Activated T-cell treated with anti-CD3 and anti-CD28 coated beads for 4 hours (primary cell): ENCODE measurements at regions not wholly inside any gene's neighbourhood (a gene's known extent, or its start where the extent isn't known, plus 50 kb on each side); places are given as distances from the start of the nearest gene placed in this dataset.

Source experiments
- DNase-seq: peaks from one replicate; pipeline ENCODE4 v3.0.0-alpha.2; 2020

DNA sequence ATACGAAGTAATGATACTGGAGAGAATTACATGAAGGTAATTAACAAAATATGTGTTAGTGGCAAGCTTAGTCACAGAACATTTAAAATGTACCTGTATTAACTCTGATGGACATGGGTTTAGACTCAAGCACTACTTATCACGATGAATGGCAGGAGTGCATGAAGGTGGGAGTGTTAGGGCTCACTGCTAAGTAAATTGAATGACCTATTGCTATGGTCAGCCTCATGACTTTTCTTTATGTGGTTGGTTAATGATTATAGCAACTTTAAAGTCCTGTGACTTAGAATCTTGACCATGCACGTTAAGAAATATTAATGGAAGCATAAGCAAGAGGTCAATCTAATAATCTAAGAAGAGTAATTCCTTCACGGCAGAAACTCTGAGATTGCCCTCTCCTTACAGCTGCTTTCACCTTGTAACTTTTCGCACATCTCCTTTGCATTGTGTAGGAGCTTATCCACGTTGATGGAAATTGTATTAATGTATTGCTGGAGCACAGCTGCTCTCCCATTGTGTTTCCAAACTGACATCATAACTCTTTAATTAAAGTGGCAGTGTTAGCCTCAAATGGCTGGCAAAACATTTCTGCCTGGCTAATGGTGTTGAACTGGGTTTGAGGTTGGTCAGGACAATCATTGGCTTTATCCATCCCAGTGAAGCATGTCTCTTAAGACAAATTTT lies 114.5 kb downstream of the RXFP2 start:
- DNase-seq, result no peak

DNA sequence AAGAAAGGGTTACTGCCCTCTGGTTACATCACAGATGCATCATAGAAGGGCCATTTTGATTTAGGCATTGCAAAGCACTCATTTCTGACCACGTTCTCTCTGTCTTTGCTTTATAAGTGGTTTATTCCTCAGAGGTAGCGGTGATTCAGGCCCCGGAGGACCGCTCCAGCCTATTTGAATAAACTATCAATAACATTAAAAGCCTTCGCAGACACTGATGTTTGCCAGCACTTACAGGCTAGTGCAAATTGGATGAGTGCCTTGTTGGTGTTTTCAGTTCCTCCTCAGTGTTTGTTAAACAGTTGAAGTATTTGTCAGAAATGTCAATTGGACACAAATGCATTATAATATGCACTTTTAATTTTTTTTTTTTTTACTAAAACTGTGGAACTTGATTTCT lies 120.2 kb downstream of the RXFP2 start:
- DNase-seq, result no peak

DNA sequence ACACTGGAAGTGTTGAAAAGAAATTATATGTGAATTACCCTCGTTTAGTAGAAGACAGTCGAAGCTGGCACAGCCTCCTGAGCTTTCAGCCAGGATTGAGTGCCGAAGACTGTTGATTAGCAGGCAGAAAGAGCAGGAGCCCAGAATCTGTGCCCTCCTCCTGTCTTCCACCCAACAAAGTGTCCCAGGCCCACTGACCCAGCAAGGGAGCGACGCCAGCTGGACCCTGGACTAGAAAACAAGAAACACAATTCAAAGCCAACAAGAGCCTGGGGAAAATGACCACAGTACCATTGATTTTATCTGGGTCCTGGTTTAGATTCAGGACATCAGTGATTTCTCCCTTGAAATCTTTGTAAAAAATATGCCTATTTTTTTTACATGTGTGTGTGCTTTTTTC lies 120.7 kb downstream of the RXFP2 start:
- DNase-seq, result no peak

DNA sequence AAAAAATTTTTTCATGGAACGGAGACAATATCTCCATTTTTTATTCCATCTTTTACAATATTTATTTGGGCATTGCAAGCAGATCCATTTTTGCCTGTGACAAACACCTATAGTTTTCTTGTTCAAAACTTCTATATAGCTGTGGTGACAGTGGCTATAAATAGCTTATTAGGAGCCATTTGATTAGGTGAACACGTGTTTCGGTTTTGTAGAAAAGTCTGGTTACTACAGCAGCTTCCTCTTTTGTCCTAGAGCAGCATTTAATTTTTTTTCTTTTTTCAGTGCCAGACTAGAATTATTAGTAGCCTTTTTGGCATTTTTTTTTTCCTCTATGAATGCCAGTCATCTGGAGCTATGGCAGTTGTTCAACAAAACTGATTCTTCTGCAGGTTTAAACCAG lies 123.5 kb downstream of the RXFP2 start:
- no peak for DNase-seq

DNA sequence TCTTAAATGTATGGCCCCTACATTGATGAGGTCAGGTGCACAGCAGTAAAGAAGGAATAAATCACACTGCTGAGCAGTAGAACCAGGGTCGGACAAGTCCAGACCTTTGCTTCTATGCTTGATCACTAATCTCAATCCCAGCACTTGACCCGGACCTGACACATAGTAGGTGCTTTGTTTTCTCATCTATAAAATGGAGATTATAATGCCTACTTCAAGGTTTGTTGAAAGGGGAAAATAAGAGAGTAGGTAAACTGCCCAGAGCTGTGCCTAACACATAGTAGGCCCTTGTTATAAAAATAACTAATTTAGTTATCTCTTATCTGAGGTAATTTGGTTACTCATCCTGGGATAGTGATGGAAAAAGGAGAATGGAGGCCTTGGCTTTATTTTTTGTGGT lies 125.0 kb downstream of the RXFP2 start:
- DNase-seq, result no peak

DNA sequence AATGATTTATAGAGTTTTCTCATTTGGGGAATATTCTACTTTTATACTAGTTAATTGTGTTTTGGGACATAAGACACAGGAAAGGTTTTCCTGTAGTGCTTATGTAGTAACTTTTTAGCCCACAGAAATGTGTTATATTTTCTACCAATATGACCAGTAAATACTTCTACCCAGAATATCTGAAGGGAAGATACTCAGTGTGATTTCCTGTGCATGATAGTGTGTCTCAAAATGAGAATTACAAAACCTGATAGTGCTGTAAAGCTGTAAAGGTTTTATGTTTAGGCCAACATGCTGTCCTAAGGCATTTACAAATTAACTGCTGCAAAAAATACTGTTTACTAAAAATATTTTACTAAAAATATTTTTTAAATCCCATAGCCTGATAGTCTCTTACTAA lies 126.8 kb downstream of the RXFP2 start:
- no peak for DNase-seq

DNA sequence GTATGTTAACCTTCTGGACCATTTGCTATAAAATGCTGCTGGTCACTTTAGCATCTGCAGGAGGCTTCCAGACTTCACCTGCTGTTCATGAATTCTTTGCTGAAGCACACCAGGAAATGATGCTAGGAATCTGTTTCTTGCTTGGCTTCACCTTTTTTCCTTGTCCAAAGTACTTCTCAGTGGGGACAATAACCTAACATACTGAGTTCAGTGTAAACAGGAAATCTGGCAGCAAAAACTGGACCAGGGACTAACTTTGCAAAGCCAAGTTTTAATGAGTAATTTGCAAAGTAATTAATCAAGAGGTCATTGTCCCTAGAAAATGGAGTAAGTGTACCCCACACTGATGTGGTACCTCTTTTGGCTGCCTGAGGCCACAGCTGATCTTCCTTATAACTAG lies 128.4 kb downstream of the RXFP2 start:
- no peak for DNase-seq

DNA sequence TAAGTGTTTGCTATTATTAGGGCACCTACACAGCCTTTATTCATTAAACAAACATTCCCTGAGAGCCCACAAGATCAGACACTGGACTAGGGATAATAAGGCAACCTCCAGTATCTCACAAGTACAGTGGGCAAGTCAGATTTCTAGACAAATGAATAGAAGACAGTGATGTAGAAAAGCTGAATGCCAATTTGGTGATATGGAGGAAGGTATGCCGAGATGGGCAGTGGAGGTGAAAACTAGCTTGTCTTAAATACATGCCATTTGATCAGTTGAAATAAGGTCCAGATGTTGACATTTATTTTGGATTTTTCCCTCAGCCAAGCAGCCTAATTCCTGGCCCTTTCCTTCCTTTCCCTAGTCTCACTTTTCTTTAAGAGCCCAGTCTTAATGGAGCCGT lies 130.3 kb downstream of the RXFP2 start:
- DNase-seq, result no peak

DNA sequence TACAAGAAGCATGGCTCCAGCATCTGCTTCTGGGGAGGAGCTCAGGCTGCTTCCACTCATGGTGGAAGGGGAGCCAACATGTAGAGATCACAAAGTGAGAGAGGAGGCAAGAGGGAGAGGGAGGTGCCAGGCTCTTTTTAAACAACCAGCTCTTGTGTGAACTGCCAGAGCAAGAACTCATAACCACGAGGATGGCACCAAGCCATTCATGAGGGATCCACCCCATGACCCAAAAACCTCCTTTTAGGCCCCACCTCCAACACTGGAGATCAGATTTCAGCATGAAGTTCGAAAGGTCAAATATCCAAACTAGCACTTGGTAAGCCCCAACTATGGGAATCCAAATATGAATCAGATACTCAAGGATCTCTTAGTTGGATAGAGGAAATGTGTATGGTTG lies 131.2 kb downstream of the RXFP2 start:
- no peak for DNase-seq

DNA sequence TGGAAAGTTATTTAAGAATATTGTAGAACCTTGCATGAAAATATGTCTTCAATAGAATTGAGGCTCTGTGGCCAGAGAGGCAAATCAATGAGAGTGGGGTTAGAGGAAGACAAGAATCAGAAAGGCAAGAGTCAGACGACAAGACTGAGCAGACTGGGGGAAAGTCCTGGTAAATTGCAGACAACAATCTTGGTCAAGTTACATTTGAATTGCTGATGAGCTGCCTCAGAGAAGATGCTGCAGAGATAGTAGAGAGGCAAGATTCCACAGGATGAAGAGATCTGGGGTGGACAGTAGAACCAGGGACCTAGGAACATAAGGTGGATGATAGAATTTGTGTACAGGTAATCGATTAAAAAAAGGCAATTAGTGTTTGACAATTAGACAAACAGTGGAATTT lies 133.8 kb downstream of the RXFP2 start:
- DNase-seq, result no peak

DNA sequence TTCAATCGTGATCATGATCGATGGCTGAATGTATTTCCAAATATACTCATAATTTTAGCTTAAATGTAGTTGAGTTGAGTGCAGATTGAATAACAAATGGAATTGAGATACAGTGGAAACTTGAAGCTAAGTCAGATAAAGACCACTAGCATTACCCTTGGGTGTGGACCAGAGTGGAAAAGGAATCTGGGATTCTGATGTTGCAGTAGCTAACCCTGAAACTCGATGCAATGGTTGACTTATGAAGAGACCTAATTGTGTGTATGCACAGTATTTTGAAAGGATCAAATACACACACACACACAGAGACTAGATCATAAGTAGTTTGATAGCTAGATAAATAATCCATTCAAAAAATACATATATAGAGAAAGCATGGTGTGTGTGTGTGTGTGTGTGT lies 135.8 kb downstream of the RXFP2 start:
- no peak for DNase-seq

DNA sequence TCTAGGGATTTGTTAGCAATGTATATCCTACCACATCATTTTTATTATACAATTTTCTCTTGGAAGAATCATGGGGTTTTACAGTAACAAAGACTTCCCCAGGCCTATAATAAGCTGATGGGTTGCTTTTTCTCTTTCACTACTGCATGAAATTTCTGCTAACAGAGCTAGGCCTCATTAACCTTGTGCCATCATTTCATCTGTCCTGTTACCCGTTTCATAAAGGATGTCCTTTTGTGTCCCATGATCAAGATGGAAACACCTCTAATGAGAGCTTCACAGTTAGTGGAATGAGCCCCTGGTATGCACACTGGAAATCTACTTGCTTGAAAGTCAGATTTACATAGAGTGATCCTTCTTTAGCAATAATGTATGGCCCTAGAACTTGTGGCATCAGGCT lies 138.7 kb downstream of the RXFP2 start:
- DNase-seq, result no peak

DNA sequence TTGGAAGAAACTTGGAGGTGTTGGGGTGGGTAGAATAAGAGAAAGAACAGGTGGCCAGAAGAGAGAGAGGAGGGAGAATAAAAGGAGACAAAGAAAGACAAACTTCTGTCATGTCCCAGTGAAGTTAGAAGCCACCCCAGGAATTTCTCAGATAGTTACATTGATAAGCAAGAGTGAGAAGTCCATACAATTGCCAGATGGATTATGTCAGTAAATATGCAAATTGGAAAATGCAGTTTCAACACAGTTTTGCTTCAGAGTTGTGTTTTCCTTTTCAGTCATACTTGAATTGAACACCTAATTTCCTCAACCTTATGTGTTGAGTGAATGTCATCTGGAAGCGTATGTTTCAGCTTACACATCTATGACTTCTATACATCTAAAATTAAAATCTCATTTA lies 139.2 kb downstream of the RXFP2 start:
- DNase-seq, result no peak

DNA sequence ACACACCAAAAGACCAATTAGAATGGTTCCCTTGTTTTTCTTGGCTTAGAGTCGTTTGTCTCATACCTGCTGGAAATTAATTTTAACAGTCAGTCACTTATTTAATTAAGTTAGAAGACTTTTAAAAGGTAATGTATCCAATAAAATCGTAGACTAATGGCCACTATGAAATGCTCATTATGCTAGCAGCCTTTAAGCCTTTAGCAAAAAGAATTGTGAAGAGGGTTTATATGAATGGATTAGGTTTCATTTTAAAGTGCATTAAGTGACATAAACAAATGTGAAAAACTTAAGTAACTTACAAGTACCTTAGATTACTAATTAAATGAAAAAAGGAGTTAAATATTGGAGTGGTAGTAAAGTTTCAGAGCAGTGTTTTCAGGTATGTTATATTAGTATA lies 139.6 kb downstream of the RXFP2 start:
- DNase-seq, result no peak

DNA sequence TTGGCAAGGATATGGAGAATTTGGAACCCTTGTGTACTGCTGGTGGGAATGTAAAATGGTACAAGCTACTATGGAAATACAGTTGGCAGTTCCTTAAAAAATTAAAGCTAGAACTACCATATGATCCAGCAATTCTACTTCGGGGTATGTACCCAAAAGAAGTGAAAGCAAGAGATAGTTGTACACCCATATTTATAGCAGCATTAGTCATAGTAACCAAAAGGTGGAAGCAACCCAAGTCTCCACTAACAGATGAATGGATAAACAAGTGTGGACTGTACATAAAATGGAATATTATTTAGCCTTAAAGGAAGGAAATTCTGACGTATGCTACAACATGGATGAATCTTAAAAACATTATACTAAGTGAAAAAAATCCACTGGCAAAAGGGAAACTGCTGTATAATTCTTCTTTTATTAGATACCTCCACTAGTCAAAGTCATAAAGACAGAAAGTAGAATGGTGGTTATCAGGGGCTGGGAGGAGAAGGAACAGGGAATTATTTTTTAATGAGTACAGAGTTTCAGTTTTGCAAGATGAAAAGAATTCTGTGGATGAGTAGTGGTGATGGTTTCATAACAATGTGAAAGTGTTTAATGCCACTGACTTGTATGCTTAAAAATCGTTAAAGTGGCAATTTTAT lies 141.6 kb downstream of the RXFP2 start:
- no peak for DNase-seq

DNA sequence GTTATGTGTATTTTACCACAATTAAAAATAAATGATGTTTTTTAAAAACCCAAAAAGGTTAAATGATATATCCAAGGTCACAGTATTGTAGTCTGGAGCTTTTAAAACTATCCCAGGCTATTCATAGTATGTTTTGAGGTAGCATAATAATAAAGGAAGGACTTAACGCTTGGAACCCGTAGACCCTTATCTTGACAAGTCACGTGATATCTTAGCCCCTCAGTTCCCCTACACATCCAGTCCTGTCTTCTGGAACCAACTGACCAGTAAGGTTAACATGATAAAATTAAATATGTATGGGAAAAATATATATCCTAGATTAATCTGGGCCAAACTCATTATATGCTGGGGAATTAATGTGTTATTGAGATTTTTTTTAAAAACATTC lies 142.2 kb downstream of the RXFP2 start:
- DNase-seq, result no peak

DNA sequence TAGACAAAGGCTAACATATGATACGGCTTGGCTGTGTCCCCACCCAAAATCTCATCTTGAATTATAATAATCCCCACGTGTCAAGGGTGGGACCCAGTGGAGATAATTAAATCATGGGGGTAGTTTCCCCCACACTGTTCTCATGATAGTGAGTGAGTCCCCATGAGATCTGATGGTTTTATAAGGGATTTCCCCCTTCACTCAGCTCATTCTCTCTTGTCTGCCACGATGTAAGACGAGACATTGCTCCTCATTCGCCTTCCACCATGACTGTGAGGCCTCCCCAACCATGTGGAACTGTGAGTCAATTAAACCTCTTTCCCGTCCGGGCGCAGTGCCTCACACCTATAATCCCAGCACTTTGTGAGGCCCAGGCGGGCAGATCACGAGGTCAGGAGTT lies 143.5 kb downstream of the RXFP2 start:
- DNase-seq, result no peak

DNA sequence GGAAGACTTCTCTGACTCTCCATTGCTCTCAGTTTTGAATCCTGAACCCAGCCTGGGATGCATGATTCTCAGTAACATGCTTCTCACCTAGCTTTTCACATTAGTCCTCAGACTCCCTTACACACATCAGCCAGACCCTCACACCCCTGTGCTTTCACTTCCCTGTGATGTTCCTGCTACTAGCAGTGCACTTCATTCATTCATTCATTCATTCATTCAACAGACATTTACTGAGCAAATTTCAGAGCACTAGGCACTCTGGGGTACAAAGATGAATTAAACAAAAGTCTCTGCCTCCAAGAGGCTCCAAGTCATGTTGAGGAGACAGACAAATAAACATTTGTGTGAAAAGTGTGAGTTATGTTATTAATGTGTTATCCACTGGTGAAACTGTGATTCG lies 145.2 kb downstream of the RXFP2 start:
- DNase-seq, result no peak

DNA sequence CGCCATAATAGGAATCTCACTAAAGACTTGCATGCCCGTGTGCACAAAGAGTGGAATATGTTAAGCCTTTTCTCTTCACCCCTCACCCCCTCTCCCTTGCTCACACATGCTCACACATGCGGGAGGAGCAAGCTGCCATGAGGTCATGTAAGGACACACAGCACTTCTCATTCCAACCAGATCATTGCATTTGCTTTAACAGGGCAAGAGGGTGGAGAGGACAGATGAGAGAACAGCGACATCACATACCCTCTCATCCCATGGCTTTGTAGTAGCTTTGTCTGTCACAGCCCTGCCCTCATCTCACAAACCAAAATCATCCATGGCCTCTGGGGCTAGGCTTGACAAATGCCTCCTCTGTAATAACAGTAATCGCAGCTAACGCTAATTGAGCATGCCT lies 145.6 kb upstream of the FRY start:
- DNase-seq, result no peak

DNA sequence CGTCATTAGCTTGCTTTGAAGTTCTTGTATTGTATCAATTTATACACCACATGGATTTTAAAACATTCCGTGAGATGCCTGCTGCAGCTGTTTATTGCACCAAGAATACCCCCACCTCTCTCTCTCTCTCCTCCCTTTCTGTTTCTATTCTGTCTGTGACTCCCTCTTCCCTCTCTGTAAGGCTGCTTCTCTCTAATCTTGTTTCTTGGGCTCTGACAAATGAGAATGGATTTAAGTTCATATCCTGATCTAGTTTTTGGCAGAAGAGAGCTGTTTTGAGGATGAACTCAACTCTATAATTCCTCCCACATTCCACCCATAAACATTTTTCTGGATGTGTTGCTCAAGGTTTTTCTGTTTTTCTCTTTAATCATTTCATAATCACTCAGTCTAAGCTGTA lies 144.3 kb upstream of the FRY start:
- no peak for DNase-seq

DNA sequence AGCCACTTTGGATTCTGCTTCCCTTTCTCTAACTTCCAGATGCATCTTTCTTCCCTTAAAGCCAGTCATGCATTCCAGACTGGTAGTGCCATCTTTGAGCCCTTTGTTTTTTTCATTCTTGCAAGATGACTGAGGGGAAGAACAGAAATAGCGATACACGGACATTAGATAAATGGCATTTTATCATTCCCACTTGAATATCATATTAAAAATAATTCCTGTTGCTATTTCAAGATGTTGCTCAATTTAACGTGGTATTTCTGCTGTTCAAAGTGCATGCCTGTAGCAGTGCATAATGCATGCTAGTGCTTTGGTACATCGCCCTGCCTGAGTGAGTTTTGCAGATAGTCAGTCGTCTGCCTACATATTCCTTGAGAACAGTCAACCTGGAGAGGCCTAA lies 140.6 kb upstream of the FRY start:
- no peak for DNase-seq

DNA sequence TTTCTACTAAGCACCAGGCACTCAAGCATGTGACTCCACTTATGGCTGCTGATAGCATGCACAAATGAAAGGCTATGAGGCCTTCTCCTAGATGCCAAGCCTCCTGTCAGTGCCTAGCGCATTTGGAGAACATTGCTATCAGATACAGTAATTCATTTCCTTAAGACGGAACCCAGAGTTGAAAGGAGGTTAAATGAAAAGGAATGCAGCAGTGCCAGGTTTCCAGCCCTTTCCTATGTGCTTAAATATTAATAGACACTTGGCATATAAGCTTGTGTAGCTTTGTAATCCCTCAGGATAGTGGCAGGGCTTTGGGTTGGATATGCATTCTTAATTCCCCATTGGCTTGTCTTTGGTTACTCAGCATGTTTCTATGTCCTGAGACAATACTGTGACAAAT lies 140.1 kb upstream of the FRY start:
- no peak for DNase-seq

DNA sequence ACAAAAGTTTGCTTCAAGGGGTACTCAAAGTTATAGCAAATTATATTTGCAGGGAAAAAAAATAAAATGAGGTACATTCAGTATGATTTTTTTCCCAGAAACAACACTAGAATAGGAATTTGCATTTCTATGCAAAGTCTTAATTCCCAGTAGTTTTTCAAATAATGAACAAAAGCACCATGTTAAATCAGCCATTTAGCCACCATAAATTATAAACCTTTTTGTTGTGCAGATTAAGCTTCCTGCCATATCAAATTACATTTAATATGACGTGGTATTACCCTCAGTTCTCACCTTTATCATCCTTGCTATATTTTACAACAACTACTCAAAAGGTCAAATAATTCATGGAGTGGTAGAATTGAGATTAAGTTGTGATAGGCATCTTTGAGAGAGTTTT lies 136.6 kb upstream of the FRY start:
- DNase-seq, result no peak

DNA sequence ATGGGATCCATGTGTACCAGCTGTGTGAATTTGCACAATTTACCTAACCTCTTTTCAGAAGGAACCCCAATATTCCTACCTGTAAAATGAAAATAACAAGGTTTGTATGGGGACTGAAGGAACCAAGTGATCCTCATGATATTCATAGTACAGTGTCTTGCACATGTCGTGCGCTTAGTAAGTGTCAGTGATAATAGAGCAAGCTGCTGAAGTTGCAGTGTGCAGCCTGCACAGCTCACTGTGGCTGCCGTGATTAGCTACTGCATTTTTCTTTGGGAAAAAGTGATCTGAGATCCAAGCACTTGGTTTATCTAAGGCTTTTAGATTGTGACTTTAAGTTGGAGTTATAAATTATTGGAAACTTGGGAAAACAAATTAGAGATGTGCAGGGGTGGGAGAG lies 135.9 kb upstream of the FRY start:
- no peak for DNase-seq

DNA sequence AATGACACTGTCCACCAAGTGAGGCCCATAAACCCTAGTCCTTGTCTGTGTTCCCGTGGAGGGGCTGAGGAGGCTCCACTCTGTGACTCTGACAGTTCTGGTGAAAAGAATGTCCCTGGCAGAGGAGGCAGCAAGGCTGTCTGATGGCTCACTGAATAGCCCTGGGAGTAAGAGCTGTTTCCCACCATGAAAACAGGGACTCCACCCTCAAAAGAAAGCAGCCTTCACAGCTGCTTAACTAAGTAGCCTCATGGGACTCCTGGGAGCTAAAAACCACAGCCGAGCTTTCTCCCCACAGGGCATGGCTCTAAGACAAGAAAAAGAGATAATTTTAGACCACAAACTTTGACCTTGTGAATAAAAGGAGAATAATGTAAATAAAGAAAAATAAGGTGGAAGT lies 135.1 kb upstream of the FRY start:
- DNase-seq, result no peak
